ENCODE measurements at regions not wholly inside any gene's neighbourhood (a gene's known extent, or its start where the extent isn't known, plus 50 kb on each side); places are given as distances from the start of the nearest gene placed in this dataset.

GRCh38 chr7:116325517-116325916 lies 115.2 kb downstream of the TES start:
- 88% methylated on average over 3 of the region's 3 CpGs for whole genome bisulfite sequencing
- Histone ChIP-seq H3K4me3 (no peak overlapping the region), H3K27me3 (no peaks in the 10 kb centered on the region), H3K36me3 (no peaks in the 10 kb centered on the region), H3K27ac (replicated peaks in 1 of 4) (no peak overlapping the region), H3K9me3 (peaks cover 0 to 2% (median 0%) of the 10 kb centered on the region in 4 donors), H3K4me1 (peaks cover 11 to 19% (median 16%) of the 10 kb centered on the region in 4 donors)
- no peak for TF ChIP-seq POLR2A (IDR thresholded peaks at IDR 0.05; ENCODE audit: low read depth)
- TF ChIP-seq CTCF (IDR thresholded peaks at IDR 0.05), result no peak
- TF ChIP-seq EP300 (IDR thresholded peaks at IDR 0.05), result no peak
- TF ChIP-seq POLR2AphosphoS5 (IDR thresholded peaks at IDR 0.05), result no peak
- intact Hi-C loops (cut with DNase I), result no loop called here
- no peak for DNase-seq (ENCODE audit: extremely low spot score)

GRCh38 chr7:116327135-116327534 lies 116.8 kb downstream of the TES start:
- no peak overlapping the region for H3K27ac ChIP-seq (replicated peaks in 1 of 4)
- 91% methylated on average over 4 of the region's 4 CpGs for WGBS
- no peak for TF ChIP-seq CTCF (IDR thresholded peaks at IDR 0.05)
- no peak for TF ChIP-seq POLR2AphosphoS5 (IDR thresholded peaks at IDR 0.05)
- TF ChIP-seq POLR2A (IDR thresholded peaks at IDR 0.05; ENCODE audit: low read depth), result no peak
- TF ChIP-seq EP300 (IDR thresholded peaks at IDR 0.05), result no peak

GRCh38 chr7:116327752-116328151 lies 117.4 kb downstream of the TES start:
- 75% methylated on average over 7 of the region's 7 CpGs for WGBS
- H3K9me3 ChIP-seq, result peaks cover 0 to 4% (median 0%) of the 10 kb centered on the region in 4 donors
- H3K27me3 ChIP-seq, result no peaks in the 10 kb centered on the region
- TF ChIP-seq EP300 (IDR thresholded peaks at IDR 0.05), result no peak
- no peak for TF ChIP-seq POLR2A (IDR thresholded peaks at IDR 0.05; ENCODE audit: low read depth)
- TF ChIP-seq CTCF (IDR thresholded peaks at IDR 0.05), result no peak
- no peak for TF ChIP-seq POLR2AphosphoS5 (IDR thresholded peaks at IDR 0.05)
- H3K4me3 ChIP-seq, result no peak overlapping the region
- intact Hi-C loops (cut with DNase I), result no loop called here
- no peak for DNase-seq (ENCODE audit: extremely low spot score)
- H3K27ac ChIP-seq (replicated peaks in 1 of 4), result peak overlapping the region in 1 of 4 donors; percentile 20
- peaks cover 15 to 29% (median 22%) of the 10 kb centered on the region in 4 donors for H3K4me1 ChIP-seq
- no peaks in the 10 kb centered on the region for H3K36me3 ChIP-seq

More at GRCh38 chr7:116327135-116327534, 116.8 kb downstream of the TES start:
- intact Hi-C loops (cut with DNase I), result no loop called here
- no peak for DNase-seq (ENCODE audit: extremely low spot score)
- no peaks in the 10 kb centered on the region for H3K27me3 ChIP-seq
- H3K4me1 ChIP-seq, result peaks cover 15 to 29% (median 20%) of the 10 kb centered on the region in 4 donors
- H3K36me3 ChIP-seq, result no peaks in the 10 kb centered on the region
- H3K4me3 ChIP-seq, result no peak overlapping the region
- peaks cover 0 to 3% (median 0%) of the 10 kb centered on the region in 4 donors for H3K9me3 ChIP-seq

- intact Hi-C loops (cut with DNase I), result no loop called here
- no peak for DNase-seq (ENCODE audit: extremely low spot score)
- TF ChIP-seq EP300 (IDR thresholded peaks at IDR 0.05), result no peak
- TF ChIP-seq POLR2AphosphoS5 (IDR thresholded peaks at IDR 0.05), result no peak
- TF ChIP-seq POLR2A (IDR thresholded peaks at IDR 0.05; ENCODE audit: low read depth), result no peak
- no peak for TF ChIP-seq CTCF (IDR thresholded peaks at IDR 0.05)
- H3K4me1 ChIP-seq, result peaks cover 15 to 29% (median 22%) of the 10 kb centered on the region in 4 donors
- H3K27me3 ChIP-seq, result no peaks in the 10 kb centered on the region
- 61% methylated on average over 1 of the region's 1 CpG for WGBS
- no peaks in the 10 kb centered on the region for H3K36me3 ChIP-seq
- H3K27ac ChIP-seq (replicated peaks in 1 of 4), result peak overlapping the region in 1 of 4 donors; percentile 20
- peaks cover 0 to 4% (median 0%) of the 10 kb centered on the region in 4 donors for H3K9me3 ChIP-seq
- H3K4me3 ChIP-seq, result no peak overlapping the region
Measured at GRCh38 chr7:116328161-116328560, 117.8 kb downstream of the TES start.

Measured in esophagus muscularis mucosa (tissue), 4 donors.